Lower leg skin (tissue), 4 donors: ENCODE measurements at regions not wholly inside any gene's neighbourhood (a gene's known extent, or its start where the extent isn't known, plus 50 kb on each side); places are given as distances from the start of the nearest gene placed in this dataset.

ENCODE experiments used
- DNase-seq, 2 donors: peaks; one replicate each; pipeline ENCODE4 v3.0.0-alpha.2; 2019; ENCODE audit warnings: low spot score in 2 of 2
- H3K4me3 ChIP-seq: fragments of 200-600 bp; sonication (generic); 2 replicates; pipeline ENCODE4 v1.5.1; 2017; ENCODE audit warnings: mild to moderate bottlenecking, low read depth; ENCODE audit not compliant: poor library complexity, severe bottlenecking
- POLR2A ChIP-seq, 2 donors: fragments of 450-650 bp; IDR thresholded peaks; one replicate each; pipeline ENCODE4 v1.6.1; 2016 to 2017; ENCODE audit warnings: antibody characterized with exemption in 2 of 2, mild to moderate bottlenecking in 1 of 2, moderate library complexity in 1 of 2
- WGBS, 2 donors: methylation state at CpG; one replicate each; pipeline ENCODE4 v1.1.5; 2018; 5-methylcytosine and 5-hydroxymethylcytosine counted together
- intact Hi-C: fragments of 100-400 bp; cut with DNase I; formaldehyde crosslinking; loops from one replicate; pipeline ENCODE4 v1.15.0; 2023; ENCODE audit warnings: low total_unique reads
- TF ChIP-seq, protein P1 (sequence below), 3 donors: fragments of 450-650 bp; IDR thresholded peaks; one replicate each; pipeline ENCODE4 v1.5.1; 2016; ENCODE audit warnings: antibody characterized with exemption in 3 of 3, mild to moderate bottlenecking in 3 of 3, moderate library complexity in 2 of 3

DNA sequence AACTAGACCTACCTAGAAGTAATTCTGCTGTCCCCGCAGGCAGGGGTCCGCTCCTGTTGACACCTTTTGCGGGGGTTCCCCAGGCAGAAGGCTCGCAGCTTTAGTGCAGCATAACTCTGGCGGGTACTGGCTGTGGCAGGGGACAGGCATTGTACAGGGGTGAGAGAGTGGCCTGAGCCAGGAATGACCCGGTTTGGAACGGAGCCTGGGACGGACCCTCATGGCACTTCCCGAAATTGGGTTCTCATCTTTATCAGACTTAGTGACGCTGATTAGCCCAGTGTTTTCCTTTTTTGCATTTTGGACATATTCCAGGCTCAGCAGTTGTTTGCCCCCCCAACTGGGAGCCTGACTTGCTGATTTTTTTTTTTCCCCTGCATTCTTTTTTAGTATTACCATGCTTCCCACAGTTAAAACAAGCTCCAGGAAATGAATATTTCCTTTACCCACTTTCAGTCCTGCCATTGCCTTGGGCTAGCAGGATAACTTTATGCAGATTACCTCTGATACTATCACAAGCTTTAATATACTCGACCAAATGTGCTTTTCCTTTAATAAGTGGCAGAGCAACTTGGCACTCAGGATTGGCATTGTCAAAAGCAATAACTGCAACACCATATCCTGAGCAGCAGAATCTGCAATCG lies 55.8 kb upstream of the WDR1 start:
- 31 to 36% methylated on average over 12 of the region's 12 CpGs for WGBS, 2 donors
- no peak for DNase-seq
- H3K4me3 ChIP-seq: no peak overlapping the region
- intact Hi-C loops: no loop called here
- no peak for TF ChIP-seq POLR2A (IDR thresholded peaks at IDR 0.05)
- TF ChIP-seq, protein P1, sequence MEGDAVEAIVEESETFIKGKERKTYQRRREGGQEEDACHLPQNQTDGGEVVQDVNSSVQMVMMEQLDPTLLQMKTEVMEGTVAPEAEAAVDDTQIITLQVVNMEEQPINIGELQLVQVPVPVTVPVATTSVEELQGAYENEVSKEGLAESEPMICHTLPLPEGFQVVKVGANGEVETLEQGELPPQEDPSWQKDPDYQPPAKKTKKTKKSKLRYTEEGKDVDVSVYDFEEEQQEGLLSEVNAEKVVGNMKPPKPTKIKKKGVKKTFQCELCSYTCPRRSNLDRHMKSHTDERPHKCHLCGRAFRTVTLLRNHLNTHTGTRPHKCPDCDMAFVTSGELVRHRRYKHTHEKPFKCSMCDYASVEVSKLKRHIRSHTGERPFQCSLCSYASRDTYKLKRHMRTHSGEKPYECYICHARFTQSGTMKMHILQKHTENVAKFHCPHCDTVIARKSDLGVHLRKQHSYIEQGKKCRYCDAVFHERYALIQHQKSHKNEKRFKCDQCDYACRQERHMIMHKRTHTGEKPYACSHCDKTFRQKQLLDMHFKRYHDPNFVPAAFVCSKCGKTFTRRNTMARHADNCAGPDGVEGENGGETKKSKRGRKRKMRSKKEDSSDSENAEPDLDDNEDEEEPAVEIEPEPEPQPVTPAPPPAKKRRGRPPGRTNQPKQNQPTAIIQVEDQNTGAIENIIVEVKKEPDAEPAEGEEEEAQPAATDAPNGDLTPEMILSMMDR (IDR thresholded peaks at IDR 0.05): no peak

DNA sequence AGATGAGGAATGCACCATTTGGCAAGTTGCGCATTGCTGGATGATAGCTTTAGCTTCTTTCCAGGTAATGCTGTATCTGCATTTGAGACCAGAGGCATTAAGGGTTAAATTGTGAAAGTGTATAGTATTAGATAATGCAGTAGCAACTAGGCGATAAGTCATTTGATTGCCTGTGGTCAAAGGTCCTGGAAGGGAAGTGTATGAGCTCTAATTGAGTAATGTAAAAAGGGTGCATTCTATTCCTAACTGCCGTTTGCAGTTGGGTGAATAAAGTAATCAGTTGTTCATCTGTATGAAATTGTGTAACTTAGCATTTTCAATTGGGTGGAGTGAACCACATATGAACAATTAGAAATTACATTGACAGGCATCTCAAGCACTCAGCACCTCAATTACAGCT lies 54.5 kb upstream of the WDR1 start:
- no peak overlapping the region for H3K4me3 ChIP-seq
- intact Hi-C loops: no loop called here
- WGBS, 2 donors: 50 to 58% methylated on average over 3 of the region's 3 CpGs
- TF ChIP-seq, protein P1 (IDR thresholded peaks at IDR 0.05): no peak
- TF ChIP-seq POLR2A (IDR thresholded peaks at IDR 0.05): no peak
- DNase-seq: no peak

DNA sequence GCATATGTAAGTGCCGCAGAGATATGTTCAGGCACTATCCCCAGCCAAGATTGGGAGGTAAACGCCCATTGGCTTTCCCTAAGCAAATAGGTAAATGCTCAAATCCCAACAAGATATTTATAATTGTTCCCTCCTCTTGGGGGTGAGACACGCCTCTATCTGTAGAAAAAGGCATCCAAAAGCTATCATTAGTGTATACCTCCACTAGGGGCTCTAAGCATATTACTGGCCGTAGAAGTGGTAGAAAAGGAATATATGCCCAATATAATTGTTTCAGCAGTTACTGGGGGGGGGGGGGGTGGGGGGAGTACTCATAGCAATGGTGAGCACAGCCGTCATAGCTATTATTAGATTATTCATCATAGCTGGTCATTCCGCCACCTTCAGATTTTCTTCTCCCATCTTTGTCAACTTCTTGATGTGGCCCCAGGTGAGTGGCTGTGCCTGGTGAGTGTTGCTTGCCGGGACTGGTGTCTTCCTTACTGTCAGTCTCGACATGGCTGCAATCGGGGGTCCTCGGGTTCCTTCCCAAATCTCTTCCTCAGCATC lies 53.3 kb upstream of the WDR1 start:
- WGBS, 2 donors: 92 to 94% methylated on average over 10 of the region's 10 CpGs
- no peak for TF ChIP-seq POLR2A (IDR thresholded peaks at IDR 0.05)
- no peak for DNase-seq
- intact Hi-C loops: loop anchor here (10.0 kb wide), 1 partner anchor 375 kb away; no protein-coding TSS in a partner anchor
- H3K4me3 ChIP-seq: no peak overlapping the region

DNA sequence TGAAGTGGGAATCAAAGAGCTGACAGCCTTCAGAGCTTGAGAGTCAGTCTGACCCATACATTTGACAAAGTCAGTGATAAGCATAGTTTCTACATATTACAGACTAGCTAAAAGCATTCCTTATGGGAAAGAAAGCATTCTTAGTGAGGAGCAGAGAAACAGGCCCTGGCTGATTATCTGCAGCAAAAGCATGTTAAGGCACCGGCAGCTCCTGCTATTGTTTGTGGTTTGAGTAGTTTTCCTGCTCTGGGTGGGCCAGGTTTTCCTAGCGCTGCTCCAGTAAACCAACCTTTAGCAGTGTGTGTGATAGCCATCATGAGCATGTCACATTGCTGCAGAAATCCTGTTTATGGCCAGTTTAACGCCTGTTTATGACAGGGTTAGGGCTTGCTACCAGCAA lies 51.6 kb upstream of the WDR1 start:
- no peak for TF ChIP-seq POLR2A (IDR thresholded peaks at IDR 0.05)
- TF ChIP-seq, protein P1 (IDR thresholded peaks at IDR 0.05): no peak
- H3K4me3 ChIP-seq: no peak overlapping the region
- 50 to 73% methylated on average over 3 of the region's 3 CpGs for WGBS, 2 donors
- DNase-seq: no peak
- intact Hi-C loops: loop anchor here (10.0 kb wide), 1 partner anchor 377 kb away; no protein-coding TSS in a partner anchor

DNA sequence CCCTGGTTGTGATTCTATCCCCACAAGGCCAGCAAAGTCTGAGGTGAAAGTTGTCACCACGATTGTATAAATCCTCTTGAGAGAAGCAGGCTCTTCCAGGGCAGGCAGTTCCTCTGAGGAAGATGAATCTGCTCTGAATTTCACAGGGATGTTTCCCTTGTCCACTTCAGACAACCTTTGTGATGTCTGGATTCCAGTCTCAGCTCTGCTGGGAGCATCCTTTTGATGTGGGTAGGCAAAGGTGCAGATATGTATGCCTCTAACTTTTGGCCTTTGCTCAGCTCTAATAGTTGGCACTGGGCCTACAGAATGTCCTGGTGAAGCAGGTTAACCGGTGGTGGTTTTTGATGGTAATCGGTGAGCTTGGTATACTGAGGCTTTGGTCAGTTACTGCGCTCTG lies 50.6 kb upstream of the WDR1 start:
- intact Hi-C loops: loop anchor here (10.0 kb wide), 1 partner anchor 378 kb away; no protein-coding TSS in a partner anchor
- no peak overlapping the region for H3K4me3 ChIP-seq
- 62 to 82% methylated on average over 4 of the region's 4 CpGs for WGBS, 2 donors
- TF ChIP-seq POLR2A (IDR thresholded peaks at IDR 0.05): no peak
- no peak for DNase-seq
